Stimulated activated CD4-positive, alpha-beta T cell treated with anti-CD3 and anti-CD28 coated beads, Interleukin-1b, Interleukin-23, amount 100 ng/mL, for 1 hour (primary cell): ENCODE measurements at regions not wholly inside any gene's neighbourhood (a gene's known extent, or its start where the extent isn't known, plus 50 kb on each side); places are given as distances from the start of the nearest gene placed in this dataset.
"Not testable (repeated sequence)": the region's sequence is repeated elsewhere in the genome, so short reads cannot be mapped to it uniquely, and the experiment has no call there.

Experiments
- DNase-seq, 2 donors: peaks; one replicate each; pipeline ENCODE4 v3.0.0-alpha.2; 2020; ENCODE audit warnings: low read depth in 2 of 2

DNA sequence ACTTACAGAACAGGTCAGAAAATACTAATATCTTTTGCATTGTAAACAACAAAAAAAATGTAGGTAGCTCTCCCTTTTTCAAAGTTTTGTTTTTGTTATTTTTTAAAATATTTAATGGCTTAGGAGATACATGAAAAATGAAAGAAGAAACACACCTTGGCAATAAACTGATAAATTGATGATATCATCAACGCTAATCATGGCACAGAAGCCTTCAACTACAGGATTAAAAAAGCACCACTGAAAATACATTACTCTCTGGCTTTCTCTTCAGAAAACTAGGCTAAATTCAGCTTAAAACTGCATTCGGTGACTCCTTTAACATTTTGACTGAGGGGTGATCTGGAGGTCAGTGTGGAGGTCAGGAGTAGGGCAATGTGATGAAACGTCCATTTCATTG lies 1018.8 kb upstream of the FANCL start:
- DNase-seq, result no peak

DNA sequence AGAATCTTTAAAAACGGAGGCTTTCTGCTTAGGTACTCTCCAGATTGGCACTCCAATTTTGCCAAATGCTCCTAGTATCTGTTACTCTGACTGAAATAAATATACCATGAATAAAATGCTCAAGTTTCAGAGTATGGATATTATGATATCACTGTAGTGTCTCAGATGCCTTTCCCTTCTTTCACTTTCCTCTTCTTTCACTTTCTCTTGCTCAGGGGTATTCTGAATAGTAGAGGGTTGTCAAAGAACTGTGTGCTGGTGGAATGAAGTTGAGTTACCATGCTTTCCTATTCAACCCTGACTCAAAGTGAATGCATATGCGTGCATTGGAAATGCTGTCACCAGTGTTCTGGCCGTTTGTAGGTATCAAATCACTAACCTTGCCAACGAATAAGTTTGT lies 1015.2 kb upstream of the FANCL start:
- DNase-seq, result no peak

DNA sequence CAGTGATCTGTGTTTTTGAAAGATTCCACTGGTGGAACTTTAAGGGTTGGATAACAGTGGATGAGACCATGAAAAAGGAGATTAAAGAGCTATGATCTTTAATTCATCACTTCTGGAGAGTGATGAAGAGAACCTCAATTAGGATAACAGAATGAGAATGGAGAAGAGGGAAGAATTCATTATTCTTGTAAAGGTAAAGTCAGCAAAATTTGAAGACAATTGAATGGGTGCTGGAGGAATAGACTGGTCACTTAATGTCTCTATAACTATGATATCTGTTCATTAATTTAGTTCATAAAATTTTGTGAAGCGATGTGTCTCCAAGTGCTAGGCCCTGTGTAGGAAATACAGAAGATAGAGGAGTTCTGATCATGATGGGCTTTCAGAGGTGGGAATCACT lies 1013.2 kb upstream of the FANCL start:
- DNase-seq, result no peak

DNA sequence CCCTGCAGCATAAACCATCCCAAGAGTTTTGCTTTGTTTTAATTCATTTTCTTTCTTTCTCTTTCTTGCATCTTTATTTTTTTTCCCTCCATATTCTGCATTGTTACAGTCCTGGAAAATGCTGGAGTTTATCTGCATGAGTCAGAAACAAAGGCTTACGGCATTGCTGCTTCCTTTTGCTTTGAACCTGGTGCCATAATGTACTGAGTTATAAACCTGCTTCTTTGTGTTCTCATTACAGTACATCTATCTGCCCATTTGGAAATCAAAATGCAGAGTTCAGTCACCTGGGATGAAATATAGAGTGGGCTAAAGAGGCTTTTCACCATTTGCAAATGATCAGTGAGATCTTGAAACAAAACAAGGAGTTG lies 1009.2 kb upstream of the FANCL start:
- no peak for DNase-seq

DNA sequence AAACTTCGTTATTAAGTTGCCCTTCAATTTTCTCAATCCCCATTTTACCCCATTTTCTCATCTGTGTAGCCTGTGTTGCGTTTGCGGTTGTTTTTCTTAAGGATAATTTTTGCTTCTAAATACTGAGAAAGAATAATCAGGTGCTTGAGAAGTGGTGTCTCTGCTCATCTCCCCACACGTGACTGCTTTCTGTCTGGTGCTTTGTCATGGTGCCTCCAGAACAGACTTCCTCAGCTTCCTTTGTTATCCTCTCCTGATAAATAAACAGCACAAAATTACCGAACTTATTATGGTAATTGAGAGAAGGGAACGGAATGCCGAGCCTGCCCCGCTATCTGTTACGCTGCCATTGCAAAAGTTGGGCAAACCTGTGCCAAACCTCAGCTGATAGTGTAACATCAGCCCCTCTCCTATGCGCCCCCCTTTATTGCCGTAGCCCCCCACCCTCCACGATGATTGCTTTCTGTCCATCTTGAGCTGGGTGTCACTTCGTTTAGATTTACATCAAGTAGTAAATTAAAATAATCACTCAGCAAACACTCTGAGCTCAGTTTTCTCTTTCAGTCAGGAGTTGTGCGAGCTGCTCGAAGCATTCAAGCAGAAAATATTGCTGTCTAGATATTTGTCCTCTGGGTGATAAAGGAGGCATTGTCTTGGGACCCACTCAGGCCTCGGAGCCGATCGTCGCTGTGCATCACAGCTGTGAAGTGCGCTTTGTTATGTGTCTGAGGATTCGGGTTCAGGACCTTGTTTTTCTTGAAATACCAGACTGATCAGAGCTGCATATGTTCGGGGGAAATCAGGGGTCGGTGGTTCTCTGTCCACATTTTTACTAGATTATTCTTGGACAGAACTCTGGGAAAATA lies 1008.5 kb upstream of the FANCL start:
- DNase-seq, result no peak

DNA sequence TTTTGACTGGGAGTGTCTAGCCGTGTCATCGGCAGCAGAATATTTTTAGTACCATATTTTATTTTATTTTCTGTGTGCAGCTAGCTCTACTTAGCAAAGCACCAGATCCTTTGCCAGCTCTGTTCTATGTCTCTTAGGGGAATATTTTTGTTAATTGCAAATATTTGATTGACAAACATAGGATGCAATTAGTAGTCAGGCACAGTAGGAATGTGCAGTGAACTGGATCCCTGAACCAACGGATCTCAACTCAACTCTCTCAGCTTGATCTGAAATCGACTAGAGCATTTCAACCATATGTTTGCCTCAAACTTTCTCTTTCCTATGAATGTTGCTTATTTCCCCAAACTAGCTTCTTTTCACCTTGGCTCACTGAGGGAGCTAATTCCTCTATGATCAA lies 998.0 kb upstream of the FANCL start:
- DNase-seq, result no peak

DNA sequence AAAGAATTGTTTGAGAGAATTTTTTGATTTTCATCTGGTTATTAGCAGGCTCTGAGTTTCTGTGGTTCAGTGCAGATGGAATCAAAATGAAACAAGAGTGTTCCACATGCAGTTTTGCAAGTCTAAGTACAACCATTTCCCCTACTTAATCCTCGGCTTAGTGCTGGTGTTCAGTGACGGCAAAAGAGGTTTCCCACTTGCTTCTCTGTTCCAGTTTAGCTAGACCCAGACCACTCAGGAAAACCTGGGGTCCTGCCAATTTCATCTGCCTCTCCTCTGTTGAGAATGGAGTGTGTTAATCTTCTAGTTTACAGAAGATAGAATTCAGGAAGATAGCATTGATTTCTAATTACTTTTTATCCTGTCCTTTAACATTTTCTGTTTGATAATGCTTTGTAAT lies 996.2 kb upstream of the FANCL start:
- DNase-seq, result no peak

DNA sequence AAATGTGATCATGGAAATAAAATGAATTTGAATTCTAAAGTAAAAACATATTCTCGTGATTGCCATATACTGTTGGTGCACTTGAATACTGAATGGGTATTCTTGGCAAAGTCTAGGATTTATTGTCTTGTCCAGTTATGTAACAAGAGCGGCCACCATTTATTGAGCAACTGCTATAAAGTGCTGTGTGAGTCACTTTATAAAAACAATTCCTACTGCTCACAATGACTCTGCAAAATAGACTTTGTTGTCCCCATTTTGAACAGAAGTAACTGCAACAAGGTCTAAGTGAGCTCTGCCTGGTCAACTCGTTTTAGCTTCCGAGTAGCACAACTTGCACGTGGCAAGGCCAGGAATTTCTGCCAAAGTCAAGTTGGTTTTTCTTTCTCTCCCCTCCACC lies 995.6 kb upstream of the FANCL start:
- DNase-seq, result no peak

DNA sequence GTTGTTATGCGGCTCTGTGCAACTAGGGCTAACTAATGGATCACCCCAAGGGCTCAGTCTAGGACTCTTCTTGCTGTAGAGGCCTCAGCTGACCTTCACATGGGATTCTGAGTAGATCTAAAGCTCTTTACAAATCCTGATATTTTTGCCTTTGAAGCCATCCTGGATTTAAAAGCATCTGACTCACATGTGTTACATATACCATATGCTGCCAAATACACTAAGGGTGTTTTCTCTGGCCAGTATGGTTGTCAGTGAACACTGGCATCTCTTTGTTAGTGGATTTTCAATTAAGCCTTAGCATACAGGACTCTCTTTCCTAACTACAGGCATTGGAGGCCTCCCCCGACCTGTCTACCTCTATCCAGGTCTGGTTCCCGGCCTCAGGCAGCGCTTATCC lies 992.8 kb upstream of the FANCL start:
- DNase-seq, result no peak

DNA sequence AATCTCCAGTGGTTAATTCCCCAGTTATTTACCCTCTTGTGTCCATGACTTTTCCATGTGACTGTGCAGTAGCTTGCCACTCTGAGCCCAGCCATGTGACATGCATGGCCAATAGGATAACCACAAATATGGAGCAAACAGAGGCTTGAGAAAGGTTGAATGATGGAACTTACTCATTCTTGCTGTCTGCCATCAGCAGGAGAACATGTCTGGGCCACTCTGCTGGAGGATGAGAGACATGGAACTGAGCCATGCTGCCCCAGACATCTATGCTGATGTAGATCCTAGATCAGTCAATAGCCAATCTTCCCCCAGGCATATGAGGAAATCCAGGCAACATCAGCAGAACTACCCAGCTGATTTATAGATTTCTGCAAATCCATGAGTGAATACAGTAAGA lies 992.3 kb upstream of the FANCL start:
- DNase-seq, result no peak

DNA sequence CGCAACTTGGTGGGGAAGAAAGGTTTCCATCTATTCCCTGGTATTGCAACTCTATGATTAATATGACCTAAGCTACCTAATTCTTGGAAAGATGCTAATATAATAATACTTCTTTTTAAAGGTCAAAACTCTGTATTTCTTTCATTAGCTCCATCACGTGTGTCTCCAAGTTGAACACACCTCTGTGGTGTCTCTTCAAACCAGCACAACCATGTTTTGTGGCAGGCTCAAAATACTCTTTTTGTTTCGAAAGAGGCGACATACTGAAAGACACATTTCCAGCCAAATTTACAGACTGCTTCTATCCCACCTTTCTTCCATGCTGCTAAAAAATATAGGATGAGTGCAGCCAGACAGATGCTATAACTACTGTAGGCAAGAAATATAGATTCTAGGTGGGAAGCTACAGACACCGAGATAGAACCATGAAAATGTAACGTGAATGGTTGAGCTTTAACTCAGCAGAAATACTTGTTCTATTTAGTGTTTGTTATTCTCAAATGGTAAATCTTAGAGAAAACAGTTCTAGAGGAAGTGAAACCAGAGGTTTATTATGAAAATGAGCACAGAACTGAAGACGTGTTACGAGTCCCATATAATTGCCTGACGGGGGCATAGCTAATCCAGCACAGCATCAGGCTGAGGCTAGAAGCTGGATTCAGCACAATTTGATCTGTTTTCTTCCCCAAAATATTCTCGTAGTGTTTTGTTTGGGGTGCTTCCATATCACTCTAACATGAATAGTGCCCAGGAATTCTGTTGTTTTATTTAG lies 991.5 kb upstream of the FANCL start:
- DNase-seq, result no peak

DNA sequence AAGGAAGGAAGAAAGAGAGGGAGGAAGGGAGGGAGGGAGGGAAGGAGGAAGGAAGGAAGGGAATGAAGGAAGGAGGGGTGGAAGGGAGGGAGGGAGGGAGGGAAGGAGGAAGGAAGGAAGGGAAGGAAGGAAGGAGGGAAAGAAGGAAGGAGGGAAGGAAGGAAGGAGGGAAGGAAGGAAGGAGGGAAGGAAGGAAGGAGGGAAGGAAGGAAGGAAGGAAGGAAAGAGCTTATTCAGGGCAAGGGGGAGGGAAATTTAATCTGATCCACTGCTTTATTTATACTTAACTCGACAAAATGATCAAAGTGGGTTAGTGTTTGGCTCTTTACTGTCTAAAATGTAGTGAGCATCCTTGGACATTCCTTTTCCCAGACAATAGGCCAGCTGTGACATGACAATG lies 985.2 kb upstream of the FANCL start:
- DNase-seq, result not testable (repeated sequence)

DNA sequence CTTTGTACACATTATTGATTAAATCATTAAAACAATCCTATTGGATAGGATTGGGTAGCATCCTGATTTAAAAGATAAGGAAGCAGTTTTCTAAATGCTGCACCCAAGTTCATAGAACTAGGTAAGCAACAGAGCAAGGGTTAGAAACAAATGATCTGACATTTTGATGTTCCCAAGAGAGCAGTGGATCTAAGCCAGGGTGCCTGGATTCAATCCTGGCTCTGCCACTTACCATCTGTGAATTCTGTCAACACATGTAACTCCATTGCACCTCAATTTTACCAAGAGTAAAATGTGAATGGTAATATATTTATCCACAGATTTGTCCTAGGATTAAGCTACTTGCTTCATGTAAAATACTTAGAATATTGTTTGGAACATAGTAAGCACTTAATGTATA lies 982.6 kb upstream of the FANCL start:
- no peak for DNase-seq

DNA sequence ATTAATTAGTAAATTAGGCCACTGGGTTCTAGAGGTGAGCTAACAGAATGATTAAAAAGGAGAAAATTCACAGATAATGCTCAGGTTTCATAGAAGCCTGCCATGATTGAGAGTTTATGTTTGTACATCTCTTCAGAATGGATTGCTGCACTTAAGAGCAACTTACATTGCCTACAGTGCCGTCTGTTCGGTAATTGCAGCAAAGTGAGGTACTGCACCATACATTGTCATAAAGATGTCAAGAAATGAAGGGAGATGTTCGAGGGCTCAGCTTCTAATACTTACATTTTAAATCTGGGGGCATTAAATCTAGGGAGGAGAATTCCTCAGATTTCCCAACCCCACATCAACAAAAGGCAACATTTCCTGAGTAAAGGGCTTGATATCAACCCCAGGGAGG lies 976.2 kb upstream of the FANCL start:
- no peak for DNase-seq

DNA sequence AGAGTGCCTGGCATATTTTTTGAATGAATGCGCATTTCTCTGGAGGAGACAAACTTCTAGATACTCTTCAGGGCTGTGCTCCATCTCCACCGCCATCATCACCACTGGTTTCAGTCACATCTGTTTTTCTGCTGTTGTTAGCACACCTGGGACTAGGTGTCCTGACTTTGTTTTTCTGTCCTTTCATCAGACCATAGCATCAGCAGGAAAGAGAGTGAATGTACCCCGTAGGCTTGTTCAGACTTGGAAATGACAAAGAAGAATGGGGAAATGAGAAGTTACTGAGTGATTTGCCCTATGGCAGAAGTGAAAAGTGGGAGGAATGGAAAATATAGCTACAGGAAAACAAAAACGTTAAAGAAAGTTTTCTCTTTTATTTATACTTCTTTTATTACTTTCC lies 965.2 kb upstream of the FANCL start:
- no peak for DNase-seq

DNA sequence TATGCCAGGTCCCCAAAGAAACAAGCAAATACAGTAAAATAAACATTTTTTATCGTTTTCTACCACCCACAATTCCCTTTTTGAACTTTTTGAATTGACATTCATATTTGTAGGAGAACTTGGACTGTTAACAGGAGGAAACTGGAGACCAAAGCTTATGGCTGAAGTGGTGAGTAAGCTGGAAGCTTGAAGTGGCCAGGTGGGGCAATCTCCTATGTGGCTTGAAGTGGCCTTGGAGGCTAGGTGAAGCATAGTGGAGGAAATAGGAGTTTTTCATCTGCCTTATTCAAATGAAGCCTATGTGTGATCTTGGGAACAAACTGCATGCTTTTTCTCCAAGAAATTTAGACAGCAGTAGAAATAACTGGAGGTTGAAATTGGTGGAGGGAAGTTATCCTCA lies 962.9 kb upstream of the FANCL start:
- no peak for DNase-seq

DNA sequence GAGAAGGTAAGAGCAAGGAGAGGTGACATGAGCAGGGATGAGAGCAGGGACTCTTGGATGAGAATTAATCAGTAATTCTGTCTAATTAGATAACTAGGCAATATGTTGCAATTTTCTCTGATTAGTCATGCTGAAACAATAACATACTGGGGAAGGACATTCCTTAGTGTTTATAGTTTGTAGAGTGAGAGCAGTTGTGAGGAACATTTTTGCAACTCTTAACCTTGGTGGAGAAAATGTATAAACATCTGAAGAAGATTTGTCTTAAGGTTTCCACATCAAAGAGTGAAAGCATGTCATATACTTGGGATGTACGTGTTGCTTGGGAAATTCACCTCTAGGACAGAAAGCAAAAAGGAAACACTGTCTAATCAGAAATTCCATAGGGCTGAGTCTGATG lies 955.4 kb upstream of the FANCL start:
- no peak for DNase-seq

DNA sequence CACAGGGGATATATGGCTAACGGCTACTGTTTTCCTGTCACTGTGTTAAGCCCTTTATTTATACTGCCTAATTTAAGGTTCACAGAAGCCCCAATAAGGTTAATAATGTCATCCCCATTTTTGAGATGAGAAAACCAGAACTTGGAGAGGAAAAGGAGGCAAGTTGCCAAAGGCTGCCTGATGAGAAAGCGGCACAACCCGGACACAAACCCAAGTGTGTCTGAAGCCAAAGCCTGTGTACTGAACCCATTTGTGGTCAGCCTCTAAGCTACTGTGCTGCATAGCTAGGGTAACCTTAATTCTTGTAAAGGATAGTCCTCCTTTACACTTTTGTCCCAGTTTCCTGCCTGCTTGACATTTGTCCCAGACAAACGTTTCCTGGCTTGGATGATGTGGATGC lies 954.7 kb upstream of the FANCL start:
- DNase-seq, result no peak

DNA sequence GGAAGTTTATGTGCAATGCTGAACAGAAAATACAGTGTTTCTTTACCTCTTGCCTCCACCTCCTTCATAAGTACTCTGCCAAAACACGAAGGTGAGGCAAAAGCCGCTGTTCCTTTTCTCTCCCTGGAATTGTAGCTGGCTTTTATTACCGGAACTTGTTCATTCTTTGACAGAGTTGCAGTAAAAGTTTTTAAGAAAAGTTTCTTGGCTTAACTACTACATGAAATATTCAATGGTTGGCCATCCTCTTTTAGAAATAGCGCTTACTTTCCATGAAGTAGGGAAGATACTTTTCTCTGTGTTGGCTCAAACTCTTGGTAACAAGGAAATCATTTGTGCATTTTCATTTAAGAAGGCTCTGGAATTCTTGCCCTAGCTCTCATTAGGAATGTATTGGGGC lies 950.7 kb upstream of the FANCL start:
- DNase-seq, result no peak

DNA sequence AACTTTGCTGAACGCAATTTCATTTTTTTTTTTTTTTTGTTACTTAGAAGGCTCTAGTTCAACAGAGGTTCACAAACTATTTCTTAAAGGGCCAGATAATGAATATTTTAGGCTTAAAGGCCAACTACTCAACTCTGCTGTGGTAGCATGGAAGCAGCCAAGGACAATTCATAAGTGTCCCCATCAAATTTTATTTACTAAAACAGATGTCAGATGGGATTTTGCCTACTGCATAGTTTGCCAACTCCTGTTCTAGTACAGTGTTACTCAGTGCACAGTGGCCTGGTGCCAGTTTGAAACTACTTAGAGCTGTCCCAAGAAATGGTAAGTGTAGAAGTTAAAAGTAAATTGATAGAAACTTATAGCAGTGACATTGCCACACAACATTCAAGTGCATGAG lies 949.4 kb upstream of the FANCL start:
- DNase-seq, result no peak

DNA sequence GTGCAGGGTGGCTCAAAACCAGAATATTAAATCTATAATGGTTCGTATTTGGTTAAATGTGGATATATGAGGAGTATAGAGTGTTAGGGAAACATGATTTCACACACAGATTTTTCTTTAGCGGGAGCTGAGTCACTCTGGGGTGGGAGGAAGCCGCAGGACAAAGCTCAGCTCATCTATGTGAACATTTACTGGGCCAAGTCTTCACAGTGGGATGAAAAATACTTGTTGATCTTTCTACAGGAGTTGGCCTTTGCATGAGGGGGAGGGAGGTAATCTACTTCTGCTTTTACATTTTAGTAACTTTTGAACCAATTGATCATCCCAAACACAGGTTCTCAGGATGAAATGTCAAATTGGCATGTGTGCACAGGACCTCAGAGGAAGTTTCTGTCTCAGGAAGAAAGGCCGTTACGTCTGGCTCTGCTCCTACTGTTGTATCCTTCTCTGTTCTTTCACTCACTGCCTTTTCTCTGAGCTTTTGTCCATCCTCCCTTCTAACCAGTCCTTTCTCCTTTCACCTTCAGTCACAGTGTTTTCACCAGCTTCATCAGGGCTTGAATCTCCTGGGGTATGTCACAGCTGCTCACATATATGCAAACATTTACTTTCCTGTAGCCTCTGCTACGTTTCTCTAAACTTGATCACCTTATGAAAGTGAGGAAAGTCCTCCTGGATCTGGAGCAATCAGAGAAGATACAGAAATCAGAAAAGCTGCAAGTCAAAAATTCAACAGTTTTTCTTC lies 943.3 kb upstream of the FANCL start:
- no peak for DNase-seq

DNA sequence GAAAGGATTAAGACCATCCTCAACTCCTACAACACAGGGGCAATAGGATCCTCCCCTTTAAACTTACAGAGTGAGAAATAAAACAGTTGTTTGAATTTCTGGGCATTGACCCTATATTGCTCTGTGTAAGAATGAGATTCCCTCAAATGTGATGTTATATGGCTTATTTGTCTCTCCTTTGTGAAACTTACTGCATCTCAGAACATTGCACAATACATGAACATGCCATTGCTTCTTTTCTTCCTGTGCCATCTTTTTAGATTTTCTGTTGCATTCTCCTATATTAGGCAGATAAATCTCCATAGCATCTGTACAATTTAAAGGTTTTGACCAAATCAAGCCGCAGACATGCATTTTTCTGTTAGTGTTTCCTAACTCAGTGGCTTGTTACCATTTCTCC lies 941.9 kb upstream of the FANCL start:
- DNase-seq, result no peak

DNA sequence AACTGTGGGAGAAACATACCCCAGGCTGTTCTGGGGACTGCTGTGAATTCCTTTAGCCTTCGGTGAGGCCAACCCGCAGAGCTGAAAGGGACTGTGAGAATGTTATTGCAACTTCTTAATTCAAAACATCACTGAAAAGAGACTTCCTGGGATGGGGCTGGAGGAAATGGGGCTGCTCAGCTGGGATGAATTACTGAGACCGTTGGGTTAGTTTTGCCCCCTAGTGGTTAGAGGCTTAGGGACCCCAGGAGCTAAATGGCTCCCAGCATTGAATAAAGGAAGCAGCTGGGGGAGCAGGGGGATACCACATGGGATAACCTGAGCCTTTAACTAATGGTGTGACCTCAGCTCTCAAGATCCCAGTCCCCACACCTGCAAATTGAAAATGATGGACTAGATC lies 941.1 kb upstream of the FANCL start:
- DNase-seq, result no peak
